ENCODE measurements at regions not wholly inside any gene's neighbourhood (a gene's known extent, or its start where the extent isn't known, plus 50 kb on each side); places are given as distances from the start of the nearest gene placed in this dataset.

DNA sequence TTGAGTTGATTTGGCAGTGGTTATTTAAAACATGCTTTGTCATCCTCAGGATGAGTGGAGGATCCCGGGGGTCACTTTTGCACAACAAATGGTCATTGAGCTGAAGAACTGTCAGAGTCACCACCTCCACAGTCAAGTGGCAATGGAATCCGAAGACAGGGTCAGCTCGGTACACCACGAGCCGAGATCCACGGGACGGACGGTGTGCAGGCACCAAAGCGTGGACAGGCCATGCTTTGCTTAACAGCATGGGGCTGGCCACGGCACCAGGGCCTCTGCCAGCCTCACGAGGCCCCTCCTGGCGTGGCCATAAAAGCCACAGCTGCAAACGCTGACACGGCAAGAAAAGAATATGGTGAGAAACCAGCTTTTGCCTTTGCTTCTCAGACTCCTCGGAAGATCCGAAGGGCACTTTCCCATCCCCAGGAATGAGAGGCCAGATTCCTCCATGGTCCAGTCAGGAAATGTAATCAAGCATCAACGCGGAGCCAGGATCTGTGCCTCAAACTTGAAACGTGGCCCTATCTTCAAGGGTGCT is 152.2 kb upstream of the DIO3 start:
- Histone ChIP-seq H3K4me3 (ENCODE audit: low read depth, low read length) (no peak overlapping the region), H3K27me3 (ENCODE audit: control insufficient read depth, insufficient read depth, low read length) (peaks cover 3% of the 10 kb centered on the region), H3K36me3 (ENCODE audit: control insufficient read depth, insufficient read depth, low read length) (no peaks in the 10 kb centered on the region)
- DNase-seq (ENCODE audit: low read depth): no peak
- TF ChIP-seq, protein P1, sequence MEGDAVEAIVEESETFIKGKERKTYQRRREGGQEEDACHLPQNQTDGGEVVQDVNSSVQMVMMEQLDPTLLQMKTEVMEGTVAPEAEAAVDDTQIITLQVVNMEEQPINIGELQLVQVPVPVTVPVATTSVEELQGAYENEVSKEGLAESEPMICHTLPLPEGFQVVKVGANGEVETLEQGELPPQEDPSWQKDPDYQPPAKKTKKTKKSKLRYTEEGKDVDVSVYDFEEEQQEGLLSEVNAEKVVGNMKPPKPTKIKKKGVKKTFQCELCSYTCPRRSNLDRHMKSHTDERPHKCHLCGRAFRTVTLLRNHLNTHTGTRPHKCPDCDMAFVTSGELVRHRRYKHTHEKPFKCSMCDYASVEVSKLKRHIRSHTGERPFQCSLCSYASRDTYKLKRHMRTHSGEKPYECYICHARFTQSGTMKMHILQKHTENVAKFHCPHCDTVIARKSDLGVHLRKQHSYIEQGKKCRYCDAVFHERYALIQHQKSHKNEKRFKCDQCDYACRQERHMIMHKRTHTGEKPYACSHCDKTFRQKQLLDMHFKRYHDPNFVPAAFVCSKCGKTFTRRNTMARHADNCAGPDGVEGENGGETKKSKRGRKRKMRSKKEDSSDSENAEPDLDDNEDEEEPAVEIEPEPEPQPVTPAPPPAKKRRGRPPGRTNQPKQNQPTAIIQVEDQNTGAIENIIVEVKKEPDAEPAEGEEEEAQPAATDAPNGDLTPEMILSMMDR (IDR thresholded peaks at IDR 0.05; ENCODE audit: insufficient read depth, low read length, severe bottlenecking): no peak
- peak; percentile 82 for FAIRE-seq

GRCh38 chr14:101410126-101410525 is 151.2 kb upstream of the DIO3 start:
- Histone ChIP-seq H3K27me3 (ENCODE audit: control insufficient read depth, insufficient read depth, low read length) (peaks cover 3% of the 10 kb centered on the region), H3K4me3 (ENCODE audit: low read depth, low read length) (no peak overlapping the region), H3K36me3 (ENCODE audit: control insufficient read depth, insufficient read depth, low read length) (no peaks in the 10 kb centered on the region)
- FAIRE-seq (no peak), DNase-seq (ENCODE audit: low read depth) (no peak)
- TF ChIP-seq, protein P1 (IDR thresholded peaks at IDR 0.05; ENCODE audit: insufficient read depth, low read length, severe bottlenecking): no peak

DNA sequence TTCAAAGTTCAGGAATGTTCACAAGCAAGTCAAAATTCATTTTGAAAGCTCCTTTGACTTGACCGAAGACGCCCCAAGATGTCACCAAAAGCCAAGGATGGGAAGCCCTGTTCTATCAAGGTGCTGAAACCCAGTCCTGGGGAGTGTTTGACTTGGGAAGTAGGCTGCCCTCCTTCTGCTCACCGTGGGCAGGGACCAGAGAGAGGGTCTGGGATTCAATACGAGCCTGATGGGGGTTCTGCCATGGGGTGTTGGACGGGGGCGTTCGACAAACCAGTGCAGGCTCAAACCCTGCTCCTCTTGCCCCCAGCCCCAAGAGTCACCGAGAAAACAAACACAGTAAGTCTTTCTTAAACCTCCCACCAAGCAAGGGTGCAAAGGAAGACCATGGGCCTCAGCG is 150.1 kb upstream of the DIO3 start:
- FAIRE-seq: peak; percentile 81
- TF ChIP-seq, protein P1 (IDR thresholded peaks at IDR 0.05; ENCODE audit: insufficient read depth, low read length, severe bottlenecking): no peak
- Histone ChIP-seq H3K27me3 (ENCODE audit: control insufficient read depth, insufficient read depth, low read length) (peaks cover 3% of the 10 kb centered on the region), H3K36me3 (ENCODE audit: control insufficient read depth, insufficient read depth, low read length) (no peaks in the 10 kb centered on the region), H3K4me3 (ENCODE audit: low read depth, low read length) (no peak overlapping the region)
- no peak for DNase-seq (ENCODE audit: low read depth)

GRCh38 chr14:101411779-101412178 is 149.5 kb upstream of the DIO3 start:
- no peak for FAIRE-seq
- TF ChIP-seq, protein P1 (IDR thresholded peaks at IDR 0.05; ENCODE audit: insufficient read depth, low read length, severe bottlenecking): no peak
- H3K4me3 ChIP-seq (ENCODE audit: low read depth, low read length): no peak overlapping the region

DNA sequence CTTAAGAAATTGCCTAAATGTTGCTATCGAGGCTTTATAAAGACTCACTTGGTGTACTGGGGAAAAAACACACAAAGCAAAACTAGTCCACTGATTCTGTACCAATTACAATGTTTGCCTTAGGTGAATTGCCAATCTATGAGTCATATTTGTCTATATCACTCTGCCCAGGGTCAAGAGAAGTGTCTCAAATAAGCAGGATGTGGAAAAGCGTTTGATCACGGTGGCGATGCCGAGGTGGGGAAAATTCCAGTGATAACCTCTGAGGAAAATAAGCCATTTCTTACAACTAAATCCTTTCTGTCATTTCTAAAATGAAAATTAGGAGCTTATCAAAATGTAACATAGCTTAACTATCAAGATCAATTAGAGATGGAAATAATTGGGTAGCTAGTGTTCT is 148.6 kb upstream of the DIO3 start:
- TF ChIP-seq, protein P1 (IDR thresholded peaks at IDR 0.05; ENCODE audit: insufficient read depth, low read length, severe bottlenecking): no peak
- Histone ChIP-seq H3K27me3 (ENCODE audit: control insufficient read depth, insufficient read depth, low read length) (peaks cover 2% of the 10 kb centered on the region), H3K4me3 (ENCODE audit: low read depth, low read length) (no peak overlapping the region), H3K36me3 (ENCODE audit: control insufficient read depth, insufficient read depth, low read length) (no peaks in the 10 kb centered on the region)
- FAIRE-seq (no peak), DNase-seq (ENCODE audit: low read depth) (peak; percentile 39)

More at GRCh38 chr14:101411779-101412178, 149.5 kb upstream of the DIO3 start:
- Histone ChIP-seq H3K36me3 (ENCODE audit: control insufficient read depth, insufficient read depth, low read length) (no peaks in the 10 kb centered on the region), H3K27me3 (ENCODE audit: control insufficient read depth, insufficient read depth, low read length) (peaks cover 3% of the 10 kb centered on the region)
- no peak for DNase-seq (ENCODE audit: low read depth)

GRCh38 chr14:101417434-101417833 is 143.9 kb upstream of the DIO3 start:
- Histone ChIP-seq H3K27me3 (ENCODE audit: control insufficient read depth, insufficient read depth, low read length) (no peaks in the 10 kb centered on the region), H3K36me3 (ENCODE audit: control insufficient read depth, insufficient read depth, low read length) (no peaks in the 10 kb centered on the region), H3K4me3 (ENCODE audit: low read depth, low read length) (no peak overlapping the region)
- TF ChIP-seq, protein P1 (IDR thresholded peaks at IDR 0.05; ENCODE audit: insufficient read depth, low read length, severe bottlenecking): no peak
- FAIRE-seq: no peak
- no peak for DNase-seq (ENCODE audit: low read depth)

Measured in bronchial epithelial cell (primary cell).